HG03025 (cell line): ENCODE measurements at regions not wholly inside any gene's neighbourhood (a gene's known extent, or its start where the extent isn't known, plus 50 kb on each side); places are given as distances from the start of the nearest gene placed in this dataset.

Source experiments
- ATAC-seq: cut with Tn5 transposase; IDR thresholded peaks from one replicate; pipeline ENCODE4 v1.9.1; 2021; ENCODE audit warnings: mild to moderate bottlenecking, moderate library complexity; ENCODE audit not compliant: unreplicated experiment, low FRiP score

GRCh38 chr13:61812286-61812685 lies 396.6 kb upstream of the PCDH20 start:
- no peak for ATAC-seq

DNA sequence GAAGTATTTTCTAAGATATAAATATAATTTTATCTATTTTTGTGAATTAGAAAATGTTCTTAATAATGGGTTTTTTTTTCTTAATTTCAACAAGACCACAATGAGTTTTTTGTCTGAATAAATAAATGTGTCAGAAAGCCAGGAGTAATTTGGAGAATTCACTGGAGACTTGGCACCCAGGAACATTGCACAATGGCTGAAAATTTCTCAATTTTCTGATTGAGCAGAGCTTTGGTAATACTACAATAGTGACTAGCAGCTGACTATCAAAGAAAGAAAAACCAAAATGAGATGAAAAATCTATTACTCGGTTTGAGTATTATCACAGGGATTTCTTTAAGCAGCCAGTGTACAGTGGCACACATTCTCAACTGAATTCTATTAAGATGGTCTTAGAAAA lies 394.4 kb upstream of the PCDH20 start:
- no peak for ATAC-seq

DNA sequence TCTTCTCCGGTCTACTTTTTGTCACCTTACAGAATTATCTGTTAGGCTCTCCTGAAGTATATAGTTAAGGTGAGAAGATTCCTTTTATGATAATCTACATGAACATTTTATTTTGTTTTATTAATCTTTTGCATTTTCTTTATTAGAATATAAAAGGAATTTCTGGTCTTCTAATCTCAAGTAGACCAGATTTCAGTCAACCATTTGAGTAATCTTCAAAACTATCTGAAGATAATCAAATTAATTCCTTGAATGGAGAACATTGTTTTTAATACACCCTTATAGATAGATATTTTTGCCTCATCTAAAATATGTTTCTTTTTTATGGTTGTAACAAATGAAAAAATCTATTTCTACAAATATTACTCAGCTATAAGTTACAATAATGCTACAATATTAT lies 381.7 kb upstream of the PCDH20 start:
- no peak for ATAC-seq

- no peak for ATAC-seq
These were observed 379.9 kb upstream of the PCDH20 start for GRCh38 chr13:61795580-61795979.

DNA sequence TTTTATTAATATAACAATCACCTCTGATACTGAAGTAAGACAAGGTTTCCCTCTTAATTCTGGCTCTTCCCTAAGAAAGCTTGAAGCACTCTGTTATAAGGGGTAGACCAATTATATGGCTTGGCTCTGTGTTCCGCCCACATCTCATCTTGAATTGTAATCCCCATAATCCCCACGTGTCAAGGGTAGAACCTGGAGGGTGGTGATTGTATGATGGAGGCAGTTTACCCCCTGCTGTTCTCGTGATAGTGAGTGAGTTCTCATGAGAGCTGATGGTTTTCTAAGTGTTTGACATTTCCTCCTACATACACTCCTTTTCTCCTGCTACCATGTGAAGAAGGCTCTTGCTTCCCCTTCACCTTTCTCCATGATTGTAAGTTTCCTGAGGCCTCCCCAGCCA lies 363.8 kb upstream of the PCDH20 start:
- ATAC-seq = no peak

- ATAC-seq = no peak
These were observed 362.9 kb upstream of the PCDH20 start for GRCh38 chr13:61778531-61778930.

- ATAC-seq = no peak
These were observed 362.2 kb upstream of the PCDH20 start for GRCh38 chr13:61777899-61778298.

- ATAC-seq = no peak
These were observed 361.6 kb upstream of the PCDH20 start for GRCh38 chr13:61777271-61777670.

- ATAC-seq = no peak
These were observed 359.3 kb upstream of the PCDH20 start for GRCh38 chr13:61774903-61775302.

GRCh38 chr13:61770681-61771080 lies 355.0 kb upstream of the PCDH20 start:
- no peak for ATAC-seq

DNA sequence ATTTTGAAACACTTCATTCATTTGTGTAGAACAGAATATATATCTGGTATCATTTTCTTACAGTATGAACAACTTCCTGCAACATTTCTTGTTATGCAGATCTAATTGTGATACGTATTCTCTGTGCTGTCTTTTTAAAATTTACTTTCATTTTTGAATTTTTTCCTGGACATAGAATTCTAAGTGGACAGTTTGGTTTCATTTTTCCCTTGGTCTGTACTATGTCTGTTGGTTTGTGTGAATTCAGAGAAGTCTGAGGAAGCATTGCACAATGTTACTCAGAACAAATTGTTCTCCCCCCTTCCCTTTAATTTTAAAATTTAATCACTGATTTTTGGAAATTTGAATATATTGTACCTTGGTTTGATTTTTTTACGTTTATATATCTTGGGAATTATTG lies 352.5 kb upstream of the PCDH20 start:
- ATAC-seq = no peak

- ATAC-seq = no peak
These were observed 351.0 kb upstream of the PCDH20 start for GRCh38 chr13:61766667-61767058.

DNA sequence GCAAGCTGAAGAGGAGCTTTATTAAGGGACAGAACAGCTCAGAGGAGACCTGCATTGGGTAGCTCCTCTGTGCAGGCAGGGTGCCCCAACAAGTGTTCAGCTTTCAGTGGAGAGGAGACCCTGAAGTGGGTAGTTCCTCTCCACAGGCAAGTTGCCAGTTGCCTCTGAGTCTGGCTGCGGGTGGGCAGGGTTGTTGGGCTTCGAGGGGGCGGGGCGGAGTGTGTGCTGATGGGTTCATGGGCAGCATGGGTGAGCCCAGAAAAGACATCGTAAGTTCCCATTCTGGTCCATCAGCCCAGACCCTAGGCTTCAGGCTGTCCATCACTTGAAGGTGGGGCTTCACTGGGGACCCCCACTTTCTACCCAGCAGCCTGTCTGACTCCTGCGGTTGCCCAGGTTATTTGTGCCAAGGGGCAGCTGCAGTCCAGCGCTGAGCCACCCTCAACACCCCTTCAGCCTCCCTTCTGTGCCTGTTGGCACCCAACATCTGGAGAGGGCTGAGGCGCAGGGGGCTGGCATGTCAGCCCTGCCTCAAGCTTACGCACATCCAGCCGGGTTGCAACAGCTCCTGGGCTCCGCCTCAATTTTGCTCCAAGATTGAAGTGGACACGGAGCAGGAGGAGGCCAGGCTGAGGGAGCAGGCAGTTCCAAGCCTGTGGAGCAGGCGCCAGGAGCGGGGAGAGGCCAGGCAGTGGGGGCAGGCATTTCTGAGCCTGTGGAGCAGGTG lies 350.5 kb upstream of the PCDH20 start:
- no peak for ATAC-seq

GRCh38 chr13:61765181-61765742 lies 349.6 kb upstream of the PCDH20 start:
- ATAC-seq = no peak

- ATAC-seq = no peak
These were observed 346.0 kb upstream of the PCDH20 start for GRCh38 chr13:61761690-61762089.

GRCh38 chr13:61760102-61760501 lies 344.5 kb upstream of the PCDH20 start:
- no peak for ATAC-seq

- ATAC-seq = no peak
These were observed 340.4 kb upstream of the PCDH20 start for GRCh38 chr13:61756031-61756430.

DNA sequence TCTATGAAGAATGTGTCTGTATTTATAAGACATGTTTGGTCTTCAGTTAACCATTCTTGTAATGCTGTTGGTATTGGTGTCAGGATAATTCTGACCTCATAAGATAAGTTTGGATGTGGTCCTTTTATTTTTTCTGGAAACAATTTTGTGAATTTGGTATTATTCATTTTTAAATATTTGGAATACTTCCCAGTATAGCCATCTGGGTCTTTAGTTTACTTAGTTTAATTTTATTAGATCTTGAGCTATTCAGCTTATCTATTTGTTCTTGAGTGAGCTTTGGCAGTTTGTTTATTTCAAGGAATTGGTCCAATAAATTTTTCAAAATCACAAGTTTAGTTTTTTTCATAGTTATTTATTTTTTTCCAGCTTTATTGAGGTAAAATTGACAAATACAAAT lies 335.4 kb upstream of the PCDH20 start:
- no peak for ATAC-seq

DNA sequence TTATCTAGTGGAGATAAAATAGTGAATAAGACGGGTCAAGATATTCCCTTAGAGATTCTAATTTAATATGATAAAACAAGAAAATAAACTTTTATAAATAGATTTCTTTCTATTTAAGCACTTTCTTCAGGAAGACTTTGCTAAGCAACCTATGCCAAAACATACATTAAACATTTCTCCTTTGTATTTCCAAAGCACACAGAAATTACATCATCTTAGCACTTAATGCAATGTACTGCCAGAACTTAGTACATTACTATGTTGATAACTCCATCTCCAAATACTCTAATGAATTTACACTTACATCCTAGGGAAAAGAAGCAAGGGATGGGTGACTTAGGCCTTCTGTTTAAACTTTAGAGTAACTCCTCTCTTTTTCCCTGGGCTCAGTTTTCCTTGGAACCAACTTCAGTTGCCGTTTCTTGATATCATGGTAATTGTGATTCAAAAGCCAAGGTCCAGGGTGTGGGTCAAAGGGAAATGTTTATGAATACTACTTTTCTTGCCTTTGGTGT lies 322.6 kb upstream of the PCDH20 start:
- no peak for ATAC-seq

GRCh38 chr13:61734683-61735082 lies 319.0 kb upstream of the PCDH20 start:
- no peak for ATAC-seq

DNA sequence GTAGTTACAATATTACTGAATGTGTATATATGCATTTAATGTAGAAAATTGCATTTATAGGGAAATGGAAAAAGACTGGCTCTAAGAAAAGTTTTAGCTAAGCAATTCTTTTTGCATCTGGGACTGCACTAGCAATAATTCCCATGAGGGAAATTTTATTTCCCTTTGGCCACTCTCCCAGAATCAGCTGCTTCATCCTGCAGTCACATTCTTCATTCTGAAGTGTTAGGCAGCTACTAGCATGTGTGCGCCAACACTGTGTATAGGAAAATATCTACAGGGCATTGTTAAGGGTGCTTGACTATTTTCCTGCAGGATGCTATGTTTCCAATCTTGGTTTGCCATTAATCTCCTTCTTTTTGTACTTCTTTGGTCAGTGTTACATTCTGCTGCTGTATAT lies 312.8 kb upstream of the PCDH20 start:
- no peak for ATAC-seq

DNA sequence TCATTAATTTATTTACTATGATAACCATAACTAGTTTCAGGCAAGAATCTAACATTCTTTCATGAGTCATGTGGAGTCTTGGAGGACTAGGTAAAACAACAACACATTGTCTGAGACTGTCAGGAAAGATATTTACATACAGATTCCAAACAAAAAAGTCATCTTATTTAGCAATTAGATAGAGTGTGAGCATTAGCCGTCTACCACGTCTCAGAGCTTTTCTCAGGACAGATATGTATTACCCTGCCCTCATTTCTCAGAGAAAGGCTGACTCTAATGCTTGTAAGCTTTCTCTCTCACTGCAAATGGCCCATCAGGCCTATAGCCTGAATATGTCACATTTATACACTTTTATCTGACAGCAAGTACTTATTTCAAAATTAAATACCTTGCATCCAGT lies 312.1 kb upstream of the PCDH20 start:
- no peak for ATAC-seq
